CD4-positive, alpha-beta T cell treated with Interleukin-15 for 4 hours (primary cell): ENCODE measurements at regions not wholly inside any gene's neighbourhood (a gene's known extent, or its start where the extent isn't known, plus 50 kb on each side); places are given as distances from the start of the nearest gene placed in this dataset.

Experiments
- DNase-seq: peaks from one replicate; pipeline ENCODE4 v3.0.0-alpha.2; 2020; ENCODE audit warnings: low spot score

DNA sequence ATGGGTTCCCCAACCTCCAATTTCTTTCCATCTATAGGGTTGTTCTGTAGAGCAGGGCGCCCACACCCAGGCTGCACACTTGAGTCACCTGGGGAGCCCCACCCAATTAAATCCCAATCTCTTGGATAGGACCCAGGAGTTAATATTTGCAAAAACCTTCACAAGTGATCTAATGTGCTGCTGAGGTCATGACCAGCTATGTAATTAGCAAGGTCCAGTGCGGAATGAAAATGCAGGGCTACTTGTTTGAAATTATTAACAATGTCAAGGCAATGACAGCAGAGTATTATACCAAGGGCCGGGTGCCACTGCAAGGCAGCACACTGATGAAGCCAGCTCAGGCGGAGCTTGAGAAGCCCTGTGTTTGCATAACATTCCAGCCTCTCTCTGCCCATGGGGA is 302.7 kb downstream of the MAF start:
- DNase-seq: no peak

DNA sequence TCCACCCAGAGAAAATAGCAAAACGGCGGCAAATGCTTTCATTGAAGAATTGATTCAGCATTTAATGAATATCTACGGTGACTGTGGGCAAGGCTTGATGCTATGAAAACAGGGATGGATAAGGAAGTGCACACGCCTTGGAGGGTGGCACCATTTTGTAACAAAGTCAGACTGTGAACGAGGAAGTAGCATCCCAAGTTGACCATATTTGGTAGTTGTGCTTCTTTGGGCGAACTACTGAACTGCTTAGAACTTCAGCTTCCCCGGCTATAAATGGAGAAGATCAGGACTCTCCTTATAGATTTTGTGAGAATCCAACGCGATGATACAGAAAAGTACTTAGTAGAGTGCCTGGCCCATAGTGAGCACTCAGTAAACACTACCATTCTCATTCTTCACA is 303.2 kb downstream of the MAF start:
- no peak for DNase-seq

DNA sequence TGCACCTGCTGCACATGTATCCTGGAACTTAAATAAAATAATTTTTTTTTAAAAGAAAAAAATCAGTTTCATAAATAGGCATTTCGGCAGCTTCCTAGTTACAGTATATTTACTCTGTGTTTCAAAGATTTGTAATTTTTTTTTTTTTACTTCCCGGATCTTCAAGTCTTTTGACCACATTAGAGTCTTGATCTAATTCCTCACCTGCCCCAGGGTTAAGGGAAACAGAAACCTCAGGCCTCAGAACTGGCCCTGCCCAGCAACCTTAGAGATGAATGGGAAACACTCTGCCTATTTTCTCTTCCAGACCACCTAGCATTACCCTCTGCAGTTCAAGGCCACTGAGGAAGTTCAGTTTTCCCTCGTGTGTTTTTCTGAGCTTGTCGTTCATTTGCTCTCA is 304.0 kb downstream of the MAF start:
- DNase-seq: no peak

DNA sequence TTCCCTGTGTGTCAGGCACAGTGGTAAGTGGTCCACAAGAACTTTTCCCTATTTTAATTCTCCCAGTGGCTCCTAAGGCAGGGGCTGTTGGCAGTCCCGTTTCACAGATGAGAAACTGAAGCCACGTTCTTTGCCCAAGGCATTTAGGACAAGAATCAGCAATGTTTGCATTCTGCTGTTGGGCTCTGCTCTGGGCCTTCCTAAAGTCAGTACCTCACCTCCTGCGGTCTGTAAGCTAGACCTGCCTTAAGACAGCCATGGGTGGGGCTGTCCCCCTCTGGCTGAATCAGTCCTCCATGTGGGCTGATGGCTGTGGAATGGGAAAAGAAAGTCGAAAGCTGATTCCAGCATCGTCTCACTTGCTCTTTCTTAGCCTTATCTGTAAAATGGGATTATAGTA is 304.8 kb downstream of the MAF start:
- no peak for DNase-seq

DNA sequence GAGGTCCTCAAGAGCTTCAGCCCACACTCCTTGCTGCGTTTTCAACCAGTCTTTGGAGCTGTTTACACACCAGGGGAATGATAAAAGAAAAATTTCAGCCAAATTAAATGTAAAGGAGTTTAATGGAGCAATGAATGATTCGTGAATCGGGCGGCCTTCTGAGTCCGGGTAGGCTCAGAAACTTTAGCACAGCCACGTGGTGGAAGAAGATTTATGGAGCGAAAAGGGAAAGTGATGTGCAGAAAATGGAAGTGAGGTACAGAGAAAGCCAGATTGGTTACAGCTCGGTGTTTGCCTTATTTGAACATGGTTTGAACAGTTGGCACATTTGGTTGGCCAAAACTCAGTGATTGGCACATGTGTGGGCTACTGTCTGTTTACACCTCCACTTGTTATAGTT is 305.4 kb downstream of the MAF start:
- DNase-seq: no peak

DNA sequence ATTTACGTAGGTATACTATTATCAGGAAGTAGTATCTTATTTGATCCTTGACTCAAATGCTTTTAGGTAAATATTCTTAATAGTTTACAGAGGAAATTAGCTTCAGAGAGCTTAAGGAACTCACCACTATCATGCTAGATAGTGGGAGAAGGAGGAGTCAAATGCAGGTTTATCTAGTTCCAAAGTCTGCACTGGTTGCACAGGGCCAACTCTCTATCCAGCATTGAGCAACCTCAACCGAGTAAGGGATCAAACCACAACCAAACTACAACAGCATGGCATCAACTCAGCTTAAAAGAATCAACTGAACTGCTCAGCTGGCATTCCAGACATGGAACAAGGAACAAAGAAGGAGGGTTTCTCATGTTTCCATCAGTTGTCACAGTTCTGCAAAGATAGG is 306.0 kb downstream of the MAF start:
- DNase-seq: no peak

DNA sequence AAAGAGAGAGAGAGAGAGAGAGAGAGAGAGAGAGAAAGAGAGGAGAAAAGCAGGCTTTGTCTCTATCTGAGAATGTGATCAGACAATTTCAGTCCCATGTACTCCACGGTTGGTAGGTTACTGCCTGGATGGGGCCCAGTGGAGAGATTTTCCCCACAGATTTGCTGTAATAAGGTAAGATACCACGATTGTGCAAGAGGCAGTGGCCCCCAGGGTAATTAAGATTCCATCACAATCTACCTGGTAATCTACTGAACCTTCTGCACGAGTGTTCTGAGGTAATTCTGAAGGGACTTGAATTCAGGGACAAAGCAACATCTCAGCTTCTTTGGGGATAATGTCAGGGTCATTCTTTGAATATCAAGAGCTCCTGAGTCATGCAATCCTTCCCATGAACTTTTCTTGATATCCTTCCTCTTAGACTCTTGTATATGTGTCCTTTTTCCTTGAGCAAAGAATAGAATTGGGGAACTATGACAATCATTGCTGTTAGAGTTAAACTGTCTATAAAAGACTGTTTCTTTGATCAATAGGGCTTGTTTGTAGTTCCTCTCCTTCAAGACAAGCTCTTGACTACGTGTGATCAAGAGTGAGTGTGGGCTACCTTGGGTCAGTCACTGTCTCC is 306.6 kb downstream of the MAF start:
- no peak for DNase-seq

DNA sequence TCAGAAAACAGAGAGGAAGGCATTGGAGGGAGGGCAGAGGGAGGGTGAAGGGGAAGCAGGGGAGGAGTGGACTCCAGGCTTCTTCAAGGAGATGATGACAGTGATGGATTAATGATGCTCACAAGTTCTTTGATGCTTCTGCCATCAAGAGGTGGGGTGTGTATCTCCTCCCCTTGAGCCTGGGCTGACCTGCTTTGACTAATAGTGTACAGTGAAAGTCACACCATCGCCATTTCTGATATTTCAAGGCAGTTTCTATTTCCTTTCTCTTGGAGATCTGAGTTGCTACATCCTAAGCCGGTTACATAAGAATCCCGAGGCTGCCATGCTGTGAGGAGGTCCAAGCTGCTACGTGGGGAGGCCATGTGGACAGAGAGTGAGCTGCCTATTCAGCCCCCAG is 312.5 kb downstream of the MAF start:
- DNase-seq: no peak

DNA sequence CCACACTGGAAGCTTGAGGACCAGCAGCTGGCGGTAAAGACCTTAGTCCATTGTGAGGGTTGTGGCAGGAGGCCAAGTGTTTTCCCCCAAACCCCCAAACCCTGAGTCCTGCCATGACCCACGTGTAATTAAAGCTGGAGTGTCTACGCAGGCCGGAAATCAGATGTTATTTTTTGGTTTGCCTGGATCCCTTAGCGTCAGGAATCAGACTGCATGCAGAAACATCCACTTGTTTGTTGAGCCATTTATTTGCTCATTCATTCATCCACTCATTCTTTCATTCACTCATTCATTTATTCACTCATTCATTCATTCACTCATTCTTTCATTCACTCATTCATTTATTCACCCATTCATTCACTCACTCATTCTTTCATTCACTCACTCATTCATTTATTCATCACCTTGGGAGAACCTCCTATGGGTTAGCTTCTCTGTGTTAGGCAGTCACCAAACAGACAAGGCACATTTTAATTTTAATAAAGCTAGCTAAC is 313.1 kb downstream of the MAF start:
- no peak for DNase-seq

DNA sequence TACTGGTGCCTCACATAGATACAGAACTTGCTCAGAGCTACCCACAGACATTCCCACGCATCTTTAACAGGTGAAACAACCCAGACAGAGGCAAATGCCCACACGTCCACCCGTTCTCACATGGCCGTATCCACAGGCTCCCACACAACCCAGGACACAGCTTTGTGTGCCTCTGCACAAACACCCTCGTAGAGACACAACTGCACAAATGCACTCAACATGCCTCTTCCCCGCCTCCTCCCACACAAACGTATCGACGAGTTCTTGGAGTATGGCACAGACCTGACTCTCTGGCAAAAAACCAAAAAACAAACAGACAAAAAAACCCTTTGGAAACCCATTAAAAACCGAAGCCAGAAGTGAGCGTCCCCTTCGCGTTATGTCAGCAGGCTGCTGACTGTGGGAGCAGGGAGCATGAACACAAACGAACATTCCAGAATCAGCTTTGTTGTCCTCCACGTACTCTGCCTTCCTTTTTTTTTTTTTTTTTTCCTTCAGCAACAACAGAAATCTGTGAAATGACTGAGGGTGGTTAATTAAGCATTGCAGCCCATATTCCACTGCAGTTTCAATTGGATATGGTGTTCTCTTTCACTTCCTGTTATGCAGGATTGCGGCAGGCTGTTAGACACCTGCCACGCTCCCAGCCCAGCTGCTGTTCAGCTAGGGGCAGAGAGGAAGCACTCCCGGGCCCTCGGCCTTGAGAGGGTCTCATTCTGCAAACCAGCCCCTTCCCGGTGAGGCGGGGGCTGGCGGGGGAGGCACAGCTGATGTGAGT is 313.7 kb downstream of the MAF start:
- peak; percentile 32 for DNase-seq

DNA sequence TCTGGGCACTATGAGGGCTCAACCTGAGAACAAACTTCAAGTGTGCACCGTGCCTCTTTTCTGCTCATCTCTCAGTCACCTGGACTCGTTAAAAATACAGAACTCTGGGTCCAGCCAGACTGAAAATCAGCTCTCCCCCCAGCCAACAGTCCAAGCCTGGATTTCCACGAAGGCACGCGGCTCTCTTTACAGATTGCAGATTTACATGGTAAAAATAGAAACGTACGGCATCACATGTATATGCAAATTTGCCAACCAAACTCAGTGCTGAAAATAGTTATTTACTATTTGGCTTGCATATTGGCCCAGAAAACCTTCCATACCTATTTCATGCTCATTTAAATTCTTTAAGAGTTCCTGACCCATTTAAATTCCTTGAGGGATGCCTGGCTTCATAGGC is 315.8 kb downstream of the MAF start:
- DNase-seq: no peak

DNA sequence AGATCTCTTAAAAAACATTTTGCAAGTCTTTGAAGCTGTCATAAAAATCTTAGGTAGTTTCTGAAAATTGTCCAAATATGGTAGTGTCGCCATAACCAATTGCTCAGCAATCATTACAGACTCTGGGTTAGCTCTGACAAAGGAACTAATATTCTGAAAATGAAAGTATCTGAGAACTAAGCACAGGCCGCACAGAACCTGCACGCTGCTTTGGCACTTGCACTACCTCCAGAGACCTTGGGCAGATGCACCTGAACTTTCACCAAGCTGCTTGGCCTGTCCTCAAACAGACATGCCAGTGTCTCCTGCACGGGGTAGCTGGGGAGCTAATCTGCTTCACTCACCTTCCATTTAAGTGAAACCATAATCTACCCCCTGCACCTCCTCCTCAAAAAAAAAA is 317.0 kb downstream of the MAF start:
- peak; percentile 56 for DNase-seq

DNA sequence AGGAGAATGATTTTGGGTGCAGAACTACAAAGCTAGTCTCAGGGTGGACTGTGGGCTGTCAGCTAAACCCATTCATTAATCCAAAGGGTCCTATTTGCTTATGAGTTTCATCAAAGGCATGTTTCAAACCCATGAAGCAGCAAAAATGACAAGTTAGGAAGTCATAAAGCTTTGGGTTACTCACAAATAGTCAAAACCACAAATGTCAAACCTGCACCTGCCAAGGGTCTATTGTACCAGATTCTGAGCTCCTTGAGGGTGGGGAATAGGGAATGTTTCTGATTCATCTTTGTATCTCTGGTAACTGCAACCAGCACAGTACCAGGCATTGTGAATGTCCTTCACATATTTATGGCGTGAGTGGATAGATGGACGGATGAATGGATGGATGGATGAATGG is 317.7 kb downstream of the MAF start:
- peak; percentile 25 for DNase-seq

DNA sequence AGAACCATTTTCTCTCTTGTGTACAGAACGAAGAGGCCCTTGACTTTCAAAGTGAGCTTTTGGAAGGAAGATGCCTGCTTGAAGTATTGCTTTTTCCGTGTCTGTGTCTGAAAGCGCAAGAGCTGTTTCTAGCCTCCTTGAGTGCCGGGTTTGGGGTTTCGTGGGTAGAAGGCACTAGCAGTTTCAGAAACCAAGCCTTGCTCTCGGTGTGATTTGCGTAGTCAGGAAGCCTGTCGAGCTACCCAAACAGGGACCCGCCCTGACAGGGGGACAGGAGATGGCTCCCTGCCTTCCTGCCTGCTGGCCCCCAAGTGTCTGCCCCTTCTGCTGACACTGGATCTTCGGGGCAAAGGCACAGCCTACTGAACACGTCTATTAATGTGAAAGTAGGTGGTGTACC is 322.0 kb downstream of the MAF start:
- peak; percentile 60 for DNase-seq

DNA sequence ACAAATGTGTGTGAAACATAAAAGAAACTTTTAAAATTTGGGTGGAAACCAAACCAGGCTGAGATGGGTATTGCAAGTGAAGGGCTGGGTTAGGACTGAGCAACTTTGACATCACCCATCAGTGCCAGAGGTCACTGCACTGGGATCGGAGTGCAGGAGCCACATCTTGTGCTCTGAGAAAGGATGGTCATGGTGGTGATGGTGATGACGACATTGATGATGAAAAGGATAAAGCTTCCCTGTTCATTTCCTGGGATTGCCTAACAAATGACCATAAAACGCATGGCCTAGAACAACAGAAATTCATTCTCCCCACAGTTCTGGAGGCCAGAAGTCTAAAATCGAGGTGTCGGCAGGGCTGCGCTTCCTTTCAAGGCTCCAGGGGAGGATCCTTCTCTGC is 324.0 kb downstream of the MAF start:
- no peak for DNase-seq

DNA sequence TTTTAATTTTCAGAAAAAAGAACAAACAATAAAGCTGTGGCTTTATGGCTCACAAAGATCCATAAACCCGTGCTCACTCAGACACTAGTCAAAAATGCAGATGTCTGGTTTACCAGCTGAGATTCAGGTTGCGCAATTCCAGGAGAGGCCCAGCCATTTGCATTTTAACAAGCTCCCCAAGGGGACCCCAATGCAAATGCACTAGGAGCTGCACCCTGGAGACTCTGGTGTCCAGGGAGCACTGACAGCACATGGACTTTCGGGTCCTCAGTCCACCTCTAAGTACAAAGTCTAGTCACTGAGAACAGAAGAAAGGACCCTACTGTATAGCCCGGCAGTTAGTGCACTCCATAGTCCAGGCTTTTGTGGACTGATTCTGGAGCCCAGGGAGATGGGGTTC is 326.3 kb downstream of the MAF start:
- DNase-seq: no peak

DNA sequence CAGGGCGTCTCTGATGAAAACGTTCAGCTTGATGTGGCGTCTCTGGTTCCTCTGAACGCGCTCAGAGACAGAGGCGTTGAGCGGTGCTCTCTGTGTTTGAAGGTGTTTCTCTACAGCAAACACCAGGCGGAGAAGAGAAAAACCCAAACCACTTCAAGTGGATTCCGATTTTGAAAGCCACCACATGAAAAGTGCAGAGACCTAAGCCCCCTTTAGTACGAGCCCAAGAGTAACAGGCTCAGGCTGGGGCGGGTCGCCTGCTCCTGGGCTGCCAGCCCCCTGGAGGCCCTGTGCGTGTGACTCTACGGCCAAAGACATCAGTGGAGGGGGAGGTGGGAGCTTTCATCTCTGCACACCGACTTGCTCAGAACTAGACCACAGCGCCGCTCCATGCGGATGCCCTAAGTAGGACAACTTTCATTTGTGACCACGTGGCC is 328.4 kb downstream of the MAF start:
- peak; percentile 49 for DNase-seq

DNA sequence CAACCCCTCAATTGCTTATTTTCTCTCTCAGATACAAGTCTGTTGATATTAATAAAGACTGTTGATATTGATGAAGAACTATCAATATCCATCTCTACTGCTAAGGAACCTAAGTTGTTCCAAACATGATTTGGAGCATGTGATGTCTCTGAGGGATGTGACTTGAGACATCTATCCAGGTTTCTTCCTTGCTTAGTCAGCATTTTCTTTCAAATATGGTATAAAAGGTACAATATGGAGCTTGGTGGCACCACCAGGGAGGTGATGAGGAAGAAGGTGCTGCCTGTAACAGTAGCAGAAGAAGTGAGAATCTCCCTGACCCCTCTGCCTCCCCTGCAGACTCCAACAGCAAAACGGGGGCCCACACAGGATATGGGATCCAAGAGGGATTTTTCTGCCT is 329.0 kb downstream of the MAF start:
- DNase-seq: no peak

DNA sequence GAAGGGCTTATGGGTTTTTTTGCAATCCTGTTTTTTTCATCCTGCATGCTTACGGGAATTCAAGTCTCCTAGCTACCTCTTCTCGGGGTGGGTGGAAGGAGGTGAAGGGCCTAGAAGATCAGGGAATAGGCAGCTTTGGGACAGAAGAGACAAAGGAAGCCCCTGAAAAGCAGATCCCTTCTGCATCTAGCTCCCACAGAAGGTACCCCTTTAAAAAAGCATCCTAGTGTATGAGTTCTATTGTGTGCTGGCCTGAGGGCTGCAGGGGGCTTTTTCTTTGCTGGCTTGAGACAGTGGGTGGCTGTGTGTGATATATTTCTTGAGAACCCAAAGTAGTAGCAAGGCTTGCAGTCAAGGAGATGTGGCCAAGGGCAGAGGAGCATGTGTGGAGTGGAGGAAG is 330.5 kb downstream of the MAF start:
- DNase-seq: no peak

DNA sequence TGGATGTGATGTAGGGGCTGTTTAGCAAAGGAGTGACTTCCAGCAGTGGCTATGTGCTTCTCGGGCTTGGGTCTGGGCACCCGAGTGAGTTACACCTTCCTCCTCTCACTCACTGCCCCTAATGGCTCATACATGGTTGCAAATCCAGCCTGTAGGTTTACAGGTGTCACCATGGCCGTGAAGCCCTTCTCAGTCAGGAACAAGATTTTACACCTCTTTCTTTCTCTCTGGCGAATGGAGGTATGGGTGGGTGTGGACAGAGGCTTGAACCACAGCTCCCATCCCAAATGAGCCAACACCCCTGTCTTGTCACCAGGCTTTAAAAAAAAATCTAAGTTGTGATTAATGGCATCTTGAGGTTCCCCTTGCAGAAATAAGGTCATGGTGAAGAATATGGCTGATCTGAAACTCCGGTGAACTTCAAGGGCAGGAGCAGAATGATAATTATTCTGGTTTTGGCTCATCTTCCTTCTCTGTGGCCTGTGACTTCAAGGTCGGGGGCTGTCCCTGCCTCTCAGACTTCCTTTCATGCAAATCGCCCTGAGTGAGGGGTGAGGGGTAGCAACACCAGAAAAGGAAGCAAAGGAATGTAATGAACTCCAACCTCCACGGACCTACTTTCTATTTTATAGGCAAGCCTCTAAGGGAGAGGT is 331.2 kb downstream of the MAF start:
- DNase-seq: peak; percentile 49

DNA sequence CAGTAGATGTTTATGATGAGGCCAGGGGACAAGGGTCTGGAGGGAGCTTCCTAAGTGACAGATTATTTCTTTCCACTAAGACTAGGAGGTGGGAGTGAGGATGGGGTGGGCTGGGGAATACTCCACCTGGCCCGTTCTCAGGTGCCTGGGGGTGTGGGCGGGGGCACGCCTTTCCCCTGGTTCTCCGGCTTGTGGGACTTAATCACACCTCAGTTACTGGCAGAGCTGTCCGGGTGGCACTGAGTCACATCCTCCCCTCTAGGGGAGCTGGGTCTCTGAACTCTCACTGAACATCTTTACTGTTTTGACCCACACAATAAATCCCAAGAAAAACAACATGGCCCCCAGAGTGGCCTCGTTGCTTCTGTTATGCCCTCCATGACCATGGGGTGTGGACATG is 332.8 kb downstream of the MAF start:
- DNase-seq: no peak

DNA sequence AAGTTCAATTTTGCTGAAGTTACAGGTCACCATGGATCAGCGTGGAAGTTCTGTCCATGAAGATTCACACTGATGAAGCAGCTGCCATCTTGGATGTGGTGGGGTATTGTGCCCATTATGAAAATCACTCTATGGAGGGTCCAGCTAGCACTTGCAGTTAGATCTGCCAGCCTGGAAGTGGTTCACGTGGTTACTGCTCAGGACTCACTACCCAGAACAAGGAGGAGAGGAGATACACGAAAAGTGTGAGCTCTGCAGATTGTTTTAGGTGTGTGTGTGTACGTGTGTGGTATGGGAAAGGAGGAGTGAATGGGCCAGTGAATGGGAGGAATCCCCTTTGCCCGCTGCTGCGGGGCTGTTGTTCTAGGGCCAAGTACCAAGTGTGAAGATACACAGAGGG is 333.4 kb downstream of the MAF start:
- DNase-seq: no peak

DNA sequence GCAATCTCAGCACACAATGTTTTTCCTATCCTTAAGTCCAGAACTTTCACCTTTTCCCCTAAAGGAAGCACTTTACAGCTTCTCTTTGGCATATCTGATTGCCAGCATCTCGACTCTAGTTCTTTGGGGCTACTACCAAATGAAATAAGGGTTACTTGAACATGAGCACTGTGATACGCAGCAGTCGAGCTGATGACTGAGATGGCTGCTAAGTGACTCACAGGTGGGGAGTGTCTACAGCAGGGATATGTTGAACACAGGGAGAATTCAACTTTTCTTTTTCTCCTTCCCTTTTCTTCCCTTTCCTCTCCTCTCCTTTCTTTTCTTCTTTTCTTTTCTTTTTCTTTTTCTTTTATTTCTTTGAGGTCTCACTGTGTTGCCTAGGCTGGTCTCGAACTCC is 334.8 kb downstream of the MAF start:
- DNase-seq: no peak
